ENCODE measurements at regions not wholly inside any gene's neighbourhood (a gene's known extent, or its start where the extent isn't known, plus 50 kb on each side); places are given as distances from the start of the nearest gene placed in this dataset.

- TF ChIP-seq REST (IDR thresholded peaks at IDR 0.05; ENCODE audit: low read depth) (no peak), ZBTB7A (IDR thresholded peaks at IDR 0.05; ENCODE audit: low read depth) (no peak), TAF1 (IDR thresholded peaks at IDR 0.05; ENCODE audit: low read depth) (no peak), TCF12 (IDR thresholded peaks at IDR 0.05; ENCODE audit: low read depth) (no peak), RAD21 (IDR thresholded peaks at IDR 0.05; ENCODE audit: low read depth) (no peak), FOXM1 (IDR thresholded peaks at IDR 0.05; ENCODE audit: borderline replicate concordance, low read depth) (no peak), TEAD4 (IDR thresholded peaks at IDR 0.05) (no peak), NFIC (IDR thresholded peaks at IDR 0.05) (no peak), YY1 (IDR thresholded peaks at IDR 0.05; ENCODE audit: low read depth) (no peak), CEBPB (IDR thresholded peaks at IDR 0.05) (no peak), EP300 (IDR thresholded peaks at IDR 0.05; ENCODE audit: borderline replicate concordance) (no peak), EGR1 (IDR thresholded peaks at IDR 0.05) (no peak), CREB1 (IDR thresholded peaks at IDR 0.05; ENCODE audit: low read depth) (no peak)
- TF ChIP-seq, protein P1, sequence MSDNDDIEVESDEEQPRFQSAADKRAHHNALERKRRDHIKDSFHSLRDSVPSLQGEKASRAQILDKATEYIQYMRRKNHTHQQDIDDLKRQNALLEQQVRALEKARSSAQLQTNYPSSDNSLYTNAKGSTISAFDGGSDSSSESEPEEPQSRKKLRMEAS (IDR thresholded peaks at IDR 0.05) = no peak
- TF ChIP-seq, protein P2, sequence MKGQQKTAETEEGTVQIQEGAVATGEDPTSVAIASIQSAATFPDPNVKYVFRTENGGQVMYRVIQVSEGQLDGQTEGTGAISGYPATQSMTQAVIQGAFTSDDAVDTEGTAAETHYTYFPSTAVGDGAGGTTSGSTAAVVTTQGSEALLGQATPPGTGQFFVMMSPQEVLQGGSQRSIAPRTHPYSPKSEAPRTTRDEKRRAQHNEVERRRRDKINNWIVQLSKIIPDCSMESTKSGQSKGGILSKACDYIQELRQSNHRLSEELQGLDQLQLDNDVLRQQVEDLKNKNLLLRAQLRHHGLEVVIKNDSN (IDR thresholded peaks at IDR 0.05) = no peak
These were observed 334.2 kb downstream of the NUP35 start for GRCh38 chr2:183458460-183458859.

GRCh38 chr2:183459466-183459865, 335.2 kb downstream of the NUP35 start:
- TF ChIP-seq EP300 (IDR thresholded peaks at IDR 0.05; ENCODE audit: borderline replicate concordance) (no peak), TEAD4 (IDR thresholded peaks at IDR 0.05) (no peak), CREB1 (IDR thresholded peaks at IDR 0.05; ENCODE audit: low read depth) (no peak), CEBPB (IDR thresholded peaks at IDR 0.05) (no peak), FOXM1 (IDR thresholded peaks at IDR 0.05; ENCODE audit: borderline replicate concordance, low read depth) (no peak)
- TF ChIP-seq, protein P2 (IDR thresholded peaks at IDR 0.05) = no peak

DNA sequence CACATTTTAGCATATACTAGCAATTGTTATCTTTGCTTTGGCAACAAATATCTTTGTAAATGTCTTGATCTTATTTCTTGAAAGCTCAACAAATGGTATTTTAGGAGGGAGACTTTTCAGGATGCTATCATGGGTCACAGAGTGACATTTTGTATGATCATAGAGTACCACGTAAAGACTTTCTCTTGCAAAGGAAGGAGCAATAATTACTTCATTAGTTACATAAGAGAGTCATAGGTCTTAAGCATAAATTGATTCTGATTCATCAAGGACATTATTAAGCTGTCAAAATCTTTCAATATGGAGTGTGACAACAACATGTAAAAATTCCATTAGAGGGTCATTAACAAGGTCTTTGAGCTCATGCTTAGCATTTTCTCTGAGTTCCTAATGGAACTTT, 339.6 kb downstream of the NUP35 start:
- TF ChIP-seq REST (IDR thresholded peaks at IDR 0.05; ENCODE audit: low read depth) = no peak
- no peak for TF ChIP-seq TEAD4 (IDR thresholded peaks at IDR 0.05)
- TF ChIP-seq TAF1 (IDR thresholded peaks at IDR 0.05; ENCODE audit: low read depth) = no peak
- no peak for TF ChIP-seq EGR1 (IDR thresholded peaks at IDR 0.05)
- TF ChIP-seq EP300 (IDR thresholded peaks at IDR 0.05; ENCODE audit: borderline replicate concordance) = no peak
- TF ChIP-seq, protein P2 (IDR thresholded peaks at IDR 0.05) = no peak
- no peak for TF ChIP-seq RAD21 (IDR thresholded peaks at IDR 0.05; ENCODE audit: low read depth)
- TF ChIP-seq CEBPB (IDR thresholded peaks at IDR 0.05) = no peak
- no peak for TF ChIP-seq ZBTB7A (IDR thresholded peaks at IDR 0.05; ENCODE audit: low read depth)
- no peak for TF ChIP-seq YY1 (IDR thresholded peaks at IDR 0.05; ENCODE audit: low read depth)
- TF ChIP-seq TCF12 (IDR thresholded peaks at IDR 0.05; ENCODE audit: low read depth) = no peak
- no peak for TF ChIP-seq FOXM1 (IDR thresholded peaks at IDR 0.05; ENCODE audit: borderline replicate concordance, low read depth)
- no peak for TF ChIP-seq NFIC (IDR thresholded peaks at IDR 0.05)
- TF ChIP-seq, protein P1 (IDR thresholded peaks at IDR 0.05) = no peak
- TF ChIP-seq CREB1 (IDR thresholded peaks at IDR 0.05; ENCODE audit: low read depth) = no peak

- TF ChIP-seq TEAD4 (IDR thresholded peaks at IDR 0.05) (no peak), EGR1 (IDR thresholded peaks at IDR 0.05) (no peak), ZBTB7A (IDR thresholded peaks at IDR 0.05; ENCODE audit: low read depth) (no peak), TCF12 (IDR thresholded peaks at IDR 0.05; ENCODE audit: low read depth) (no peak), FOXM1 (IDR thresholded peaks at IDR 0.05; ENCODE audit: borderline replicate concordance, low read depth) (no peak), EP300 (IDR thresholded peaks at IDR 0.05; ENCODE audit: borderline replicate concordance) (no peak), RAD21 (IDR thresholded peaks at IDR 0.05; ENCODE audit: low read depth) (no peak), CEBPB (IDR thresholded peaks at IDR 0.05) (no peak)
- TF ChIP-seq, protein P1 (IDR thresholded peaks at IDR 0.05) = no peak
These were observed 340.8 kb downstream of the NUP35 start for GRCh38 chr2:183465048-183465447.

DNA sequence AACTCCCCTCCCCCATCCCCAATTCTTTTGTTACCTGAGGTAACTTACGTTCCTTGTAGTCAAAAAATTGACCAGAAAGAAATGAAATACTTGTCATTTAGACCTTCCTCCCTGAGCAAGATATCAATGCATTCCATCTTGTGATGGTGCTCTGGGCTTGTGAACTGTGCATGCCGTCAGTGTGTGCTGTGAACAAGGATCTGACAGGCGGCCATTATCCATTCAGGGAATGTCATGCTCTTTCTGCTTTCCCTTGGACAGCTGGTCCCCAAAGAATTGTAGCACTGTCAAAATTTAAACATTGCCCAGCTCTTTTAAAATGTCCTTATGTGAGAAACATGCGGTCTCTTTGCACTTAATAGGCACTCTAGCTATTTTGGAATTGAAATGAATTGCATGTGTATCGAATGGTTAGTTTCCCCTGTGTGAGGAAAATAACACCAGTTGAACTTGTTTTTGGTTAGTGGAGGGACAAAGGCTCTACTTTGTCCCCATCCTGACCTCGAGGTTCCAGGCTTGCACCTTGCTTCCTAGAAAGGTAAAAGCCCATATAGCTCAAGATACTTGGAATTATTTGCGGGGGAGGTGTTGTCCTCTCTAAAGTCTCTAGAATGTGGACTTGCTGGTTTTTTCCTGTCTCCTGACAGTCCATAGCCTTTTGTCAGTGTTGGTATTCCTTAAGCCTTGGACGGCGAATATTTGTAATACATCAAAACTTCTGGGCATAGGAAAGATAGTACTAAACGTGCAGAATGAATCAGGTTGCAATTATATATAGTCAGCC, 350.9 kb downstream of the NUP35 start:
- TF ChIP-seq, protein P2 (IDR thresholded peaks at IDR 0.05) = no peak
- TF ChIP-seq TCF12 (IDR thresholded peaks at IDR 0.05; ENCODE audit: low read depth) = no peak
- TF ChIP-seq REST (IDR thresholded peaks at IDR 0.05; ENCODE audit: low read depth) = no peak
- TF ChIP-seq, protein P1 (IDR thresholded peaks at IDR 0.05) = no peak
- TF ChIP-seq RAD21 (IDR thresholded peaks at IDR 0.05; ENCODE audit: low read depth) = no peak
- no peak for TF ChIP-seq CEBPB (IDR thresholded peaks at IDR 0.05)
- TF ChIP-seq ZBTB7A (IDR thresholded peaks at IDR 0.05; ENCODE audit: low read depth) = no peak
- TF ChIP-seq EGR1 (IDR thresholded peaks at IDR 0.05) = no peak
- no peak for TF ChIP-seq TAF1 (IDR thresholded peaks at IDR 0.05; ENCODE audit: low read depth)
- TF ChIP-seq NFIC (IDR thresholded peaks at IDR 0.05) = no peak
- no peak for TF ChIP-seq EP300 (IDR thresholded peaks at IDR 0.05; ENCODE audit: borderline replicate concordance)
- no peak for TF ChIP-seq YY1 (IDR thresholded peaks at IDR 0.05; ENCODE audit: low read depth)
